ENCODE measurements at regions not wholly inside any gene's neighbourhood (a gene's known extent, or its start where the extent isn't known, plus 50 kb on each side); places are given as distances from the start of the nearest gene placed in this dataset.

- TF ChIP-seq CTCF (IDR thresholded peaks at IDR 0.05) = no peak
- TF ChIP-seq POLR2A (IDR thresholded peaks at IDR 0.05) = no peak
- no peak for TF ChIP-seq POLR2AphosphoS5 (IDR thresholded peaks at IDR 0.05)
These were observed 160.4 kb upstream of the SPACA1 start for GRCh38 chr6:87887266-87887665.

Measured in breast epithelium (tissue), 3 donors.